HL-60 (cell line): ENCODE measurements at regions not wholly inside any gene's neighbourhood (a gene's known extent, or its start where the extent isn't known, plus 50 kb on each side); places are given as distances from the start of the nearest gene placed in this dataset.

Source experiments
- GABPA ChIP-seq: IDR thresholded peaks from 2 replicates; pipeline ENCODE4 v1.6.1; 2012; ENCODE audit warnings: low read depth
- POLR2AphosphoS5 ChIP-seq: IDR thresholded peaks from 2 replicates; pipeline ENCODE4 v1.6.1; 2012; ENCODE audit warnings: low read depth
- REST ChIP-seq: IDR thresholded peaks from 2 replicates; pipeline ENCODE4 v1.6.1; 2012; ENCODE audit warnings: low read depth; ENCODE audit not compliant: insufficient replicate concordance
- SPI1 ChIP-seq: IDR thresholded peaks from 2 replicates; pipeline ENCODE4 v1.6.1; 2012; ENCODE audit warnings: low read depth, mild to moderate bottlenecking, borderline replicate concordance
- TF ChIP-seq, protein P1 (sequence below): IDR thresholded peaks from one replicate; pipeline ENCODE4 v1.5.1; 2011; ENCODE audit warnings: low read length, control low read depth, inconsistent platforms; ENCODE audit not compliant: insufficient read depth

GRCh38 chr20:11452326-11452725 lies 465.4 kb upstream of the BTBD3 start:
- TF ChIP-seq, protein P1, sequence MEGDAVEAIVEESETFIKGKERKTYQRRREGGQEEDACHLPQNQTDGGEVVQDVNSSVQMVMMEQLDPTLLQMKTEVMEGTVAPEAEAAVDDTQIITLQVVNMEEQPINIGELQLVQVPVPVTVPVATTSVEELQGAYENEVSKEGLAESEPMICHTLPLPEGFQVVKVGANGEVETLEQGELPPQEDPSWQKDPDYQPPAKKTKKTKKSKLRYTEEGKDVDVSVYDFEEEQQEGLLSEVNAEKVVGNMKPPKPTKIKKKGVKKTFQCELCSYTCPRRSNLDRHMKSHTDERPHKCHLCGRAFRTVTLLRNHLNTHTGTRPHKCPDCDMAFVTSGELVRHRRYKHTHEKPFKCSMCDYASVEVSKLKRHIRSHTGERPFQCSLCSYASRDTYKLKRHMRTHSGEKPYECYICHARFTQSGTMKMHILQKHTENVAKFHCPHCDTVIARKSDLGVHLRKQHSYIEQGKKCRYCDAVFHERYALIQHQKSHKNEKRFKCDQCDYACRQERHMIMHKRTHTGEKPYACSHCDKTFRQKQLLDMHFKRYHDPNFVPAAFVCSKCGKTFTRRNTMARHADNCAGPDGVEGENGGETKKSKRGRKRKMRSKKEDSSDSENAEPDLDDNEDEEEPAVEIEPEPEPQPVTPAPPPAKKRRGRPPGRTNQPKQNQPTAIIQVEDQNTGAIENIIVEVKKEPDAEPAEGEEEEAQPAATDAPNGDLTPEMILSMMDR = no peak
- no peak for TF ChIP-seq GABPA
- TF ChIP-seq SPI1 = peak; percentile 80
- TF ChIP-seq POLR2AphosphoS5 = no peak
- TF ChIP-seq REST = no peak
